GM06990 (cell line): ENCODE measurements at regions not wholly inside any gene's neighbourhood (a gene's known extent, or its start where the extent isn't known, plus 50 kb on each side); places are given as distances from the start of the nearest gene placed in this dataset.

Source experiments
- DNase-seq: peaks from one replicate; pipeline ENCODE4 v3.0.0-alpha.2; 2011; ENCODE audit not compliant: insufficient read length; ENCODE audit errors: extremely low read depth
- H3K27me3 ChIP-seq: replicated peaks from 2 replicates; pipeline ENCODE4 v1.6.0; 2011; ENCODE audit warnings: low read length; ENCODE audit not compliant: control insufficient read depth, insufficient read depth
- H3K36me3 ChIP-seq: 2 replicates; pipeline ENCODE4 v1.5.1; 2011; ENCODE audit warnings: low read length; ENCODE audit not compliant: control insufficient read depth, insufficient read depth
- H3K4me3 ChIP-seq: replicated peaks from 2 replicates; pipeline ENCODE4 v1.5.1; 2011; ENCODE audit warnings: low read depth, mild to moderate bottlenecking, control low read depth, low read length
- TF ChIP-seq, protein P1 (sequence below): IDR thresholded peaks from 2 replicates; pipeline ENCODE4 v1.5.1; 2011; ENCODE audit warnings: low read length, control low read depth, mild to moderate bottlenecking, inconsistent platforms; ENCODE audit not compliant: insufficient read depth, poor library complexity, severe bottlenecking

DNA sequence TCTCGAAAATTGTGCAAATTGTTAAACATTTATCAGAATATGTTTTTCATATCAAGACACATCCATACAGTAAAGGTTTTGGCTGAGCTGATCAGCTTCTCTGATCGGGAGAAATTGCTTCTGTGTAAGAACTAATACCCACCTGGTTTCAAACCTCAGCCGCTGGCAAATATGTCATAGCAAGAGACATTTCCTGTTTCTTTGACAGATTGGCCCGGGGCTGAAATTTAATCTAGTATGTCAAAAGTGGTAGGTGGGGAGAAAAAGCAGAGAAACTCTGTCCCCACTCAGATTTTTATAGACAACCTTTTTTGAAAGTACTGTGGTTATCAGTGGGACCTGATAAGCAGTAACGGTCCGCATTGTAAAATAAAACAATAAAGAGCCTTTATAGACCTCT is 88.8 kb upstream of the SLC24A5 start:
- DNase-seq, result no peak
- TF ChIP-seq, protein P1, sequence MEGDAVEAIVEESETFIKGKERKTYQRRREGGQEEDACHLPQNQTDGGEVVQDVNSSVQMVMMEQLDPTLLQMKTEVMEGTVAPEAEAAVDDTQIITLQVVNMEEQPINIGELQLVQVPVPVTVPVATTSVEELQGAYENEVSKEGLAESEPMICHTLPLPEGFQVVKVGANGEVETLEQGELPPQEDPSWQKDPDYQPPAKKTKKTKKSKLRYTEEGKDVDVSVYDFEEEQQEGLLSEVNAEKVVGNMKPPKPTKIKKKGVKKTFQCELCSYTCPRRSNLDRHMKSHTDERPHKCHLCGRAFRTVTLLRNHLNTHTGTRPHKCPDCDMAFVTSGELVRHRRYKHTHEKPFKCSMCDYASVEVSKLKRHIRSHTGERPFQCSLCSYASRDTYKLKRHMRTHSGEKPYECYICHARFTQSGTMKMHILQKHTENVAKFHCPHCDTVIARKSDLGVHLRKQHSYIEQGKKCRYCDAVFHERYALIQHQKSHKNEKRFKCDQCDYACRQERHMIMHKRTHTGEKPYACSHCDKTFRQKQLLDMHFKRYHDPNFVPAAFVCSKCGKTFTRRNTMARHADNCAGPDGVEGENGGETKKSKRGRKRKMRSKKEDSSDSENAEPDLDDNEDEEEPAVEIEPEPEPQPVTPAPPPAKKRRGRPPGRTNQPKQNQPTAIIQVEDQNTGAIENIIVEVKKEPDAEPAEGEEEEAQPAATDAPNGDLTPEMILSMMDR, result no peak
- H3K4me3 ChIP-seq, result no peak overlapping the region
- no peaks in the 10 kb centered on the region for H3K36me3 ChIP-seq
- no peaks in the 10 kb centered on the region; the same call in 1 of the 2 replicates for H3K27me3 ChIP-seq

DNA sequence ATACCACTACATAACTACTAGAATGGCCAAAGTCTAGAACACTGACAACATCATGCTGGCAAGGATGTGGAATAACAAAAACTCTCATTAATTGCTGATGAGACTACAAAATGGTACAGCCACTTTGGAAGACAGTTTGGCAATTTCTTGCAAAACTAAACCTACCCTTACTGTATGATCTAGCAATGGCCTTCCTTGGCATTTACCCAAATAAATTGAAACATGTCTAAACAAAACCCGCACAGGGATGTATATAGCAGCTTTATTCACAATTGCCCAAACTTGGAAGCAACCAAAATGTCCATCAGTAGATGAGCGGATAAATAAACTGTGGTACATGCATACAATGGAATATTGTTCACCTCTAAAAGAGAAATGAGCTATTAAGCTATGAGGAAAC is 87.9 kb upstream of the SLC24A5 start:
- TF ChIP-seq, protein P1, result no peak
- Histone ChIP-seq H3K27me3 (no peaks in the 10 kb centered on the region; the same call in 1 of the 2 replicates), H3K4me3 (no peak overlapping the region), H3K36me3 (no peaks in the 10 kb centered on the region)
- DNase-seq, result no peak

DNA sequence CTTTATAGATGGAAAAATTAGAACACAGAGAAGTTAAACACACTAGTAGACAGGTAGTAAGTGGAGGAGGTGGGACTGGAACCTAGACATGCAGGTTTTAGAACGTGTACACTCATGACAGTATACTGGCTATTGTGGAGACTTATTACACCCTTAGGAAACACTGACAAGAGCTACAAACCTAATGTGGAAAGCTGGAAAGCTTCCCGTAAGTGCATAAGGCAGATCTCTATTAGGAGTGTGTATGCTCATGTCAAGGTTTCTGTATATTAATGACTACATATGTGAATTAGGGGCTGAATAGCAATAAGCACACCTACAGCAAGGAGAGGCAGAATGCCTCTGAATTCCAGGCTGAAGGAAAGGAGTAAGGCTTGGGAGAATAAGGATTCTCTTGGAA is 82.6 kb upstream of the SLC24A5 start:
- TF ChIP-seq, protein P1, result no peak
- no peaks in the 10 kb centered on the region for H3K36me3 ChIP-seq
- no peaks in the 10 kb centered on the region for H3K27me3 ChIP-seq
- H3K4me3 ChIP-seq, result no peak overlapping the region
- no peak for DNase-seq

DNA sequence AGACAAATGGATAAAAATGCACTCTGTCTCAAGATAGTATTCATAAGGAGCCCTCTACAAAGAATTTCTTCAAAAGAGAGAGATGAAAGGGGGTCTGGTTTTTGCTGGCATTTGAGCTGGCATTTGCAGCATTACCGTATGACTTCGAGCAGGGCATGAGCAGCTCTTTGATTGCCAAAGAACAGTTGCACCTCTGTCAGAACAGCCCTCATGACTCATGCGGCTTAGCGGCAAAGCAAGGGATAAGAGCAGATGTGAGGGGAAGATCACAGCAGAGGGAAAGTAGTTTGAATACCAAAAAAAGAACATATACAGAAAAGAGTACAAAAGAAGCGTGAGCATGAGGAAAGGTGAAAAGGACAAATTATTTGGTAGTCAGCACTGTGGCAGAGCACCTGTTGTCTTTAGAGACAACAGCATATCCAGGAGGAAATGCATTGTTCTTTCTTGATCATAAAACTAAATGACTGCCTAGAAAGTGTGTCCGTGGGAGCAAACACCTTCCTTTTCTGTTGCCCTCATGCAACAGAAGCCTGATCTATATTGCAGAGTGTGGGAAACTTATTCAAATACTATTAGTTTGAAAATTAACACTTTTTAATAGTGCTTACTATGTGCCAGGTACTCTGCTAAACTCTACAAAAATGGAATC is 80.5 kb upstream of the SLC24A5 start:
- Histone ChIP-seq H3K36me3 (no peaks in the 10 kb centered on the region), H3K4me3 (no peak overlapping the region), H3K27me3 (no peaks in the 10 kb centered on the region)
- TF ChIP-seq, protein P1, result no peak
- no peak for DNase-seq

DNA sequence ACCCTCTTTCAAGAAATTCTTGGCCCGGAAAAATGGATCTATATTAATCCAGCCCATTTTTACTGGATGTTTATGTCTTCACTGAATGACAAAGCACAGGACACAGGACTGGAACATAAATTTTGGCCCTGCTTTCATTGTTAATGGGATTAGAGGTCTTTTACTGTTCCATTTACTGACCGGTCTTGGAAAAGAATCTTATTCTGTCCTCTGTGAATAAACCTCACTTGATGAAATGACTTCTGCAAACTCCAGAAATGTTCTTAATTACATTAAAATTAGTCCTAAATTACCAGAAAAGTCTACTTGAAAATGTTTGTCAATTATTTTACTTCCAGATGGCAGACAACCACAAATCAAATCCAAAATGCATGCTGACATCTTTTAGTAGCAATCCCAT is 79.3 kb upstream of the SLC24A5 start:
- Histone ChIP-seq H3K36me3 (no peaks in the 10 kb centered on the region), H3K27me3 (no peaks in the 10 kb centered on the region), H3K4me3 (no peak overlapping the region)
- DNase-seq, result no peak
- TF ChIP-seq, protein P1, result no peak
